ENCODE measurements at regions not wholly inside any gene's neighbourhood (a gene's known extent, or its start where the extent isn't known, plus 50 kb on each side); places are given as distances from the start of the nearest gene placed in this dataset.

- TF ChIP-seq, protein P1, sequence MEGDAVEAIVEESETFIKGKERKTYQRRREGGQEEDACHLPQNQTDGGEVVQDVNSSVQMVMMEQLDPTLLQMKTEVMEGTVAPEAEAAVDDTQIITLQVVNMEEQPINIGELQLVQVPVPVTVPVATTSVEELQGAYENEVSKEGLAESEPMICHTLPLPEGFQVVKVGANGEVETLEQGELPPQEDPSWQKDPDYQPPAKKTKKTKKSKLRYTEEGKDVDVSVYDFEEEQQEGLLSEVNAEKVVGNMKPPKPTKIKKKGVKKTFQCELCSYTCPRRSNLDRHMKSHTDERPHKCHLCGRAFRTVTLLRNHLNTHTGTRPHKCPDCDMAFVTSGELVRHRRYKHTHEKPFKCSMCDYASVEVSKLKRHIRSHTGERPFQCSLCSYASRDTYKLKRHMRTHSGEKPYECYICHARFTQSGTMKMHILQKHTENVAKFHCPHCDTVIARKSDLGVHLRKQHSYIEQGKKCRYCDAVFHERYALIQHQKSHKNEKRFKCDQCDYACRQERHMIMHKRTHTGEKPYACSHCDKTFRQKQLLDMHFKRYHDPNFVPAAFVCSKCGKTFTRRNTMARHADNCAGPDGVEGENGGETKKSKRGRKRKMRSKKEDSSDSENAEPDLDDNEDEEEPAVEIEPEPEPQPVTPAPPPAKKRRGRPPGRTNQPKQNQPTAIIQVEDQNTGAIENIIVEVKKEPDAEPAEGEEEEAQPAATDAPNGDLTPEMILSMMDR (IDR thresholded peaks at IDR 0.05), result no peak
- TF ChIP-seq POLR2A (IDR thresholded peaks at IDR 0.05), result no peak
Measured at GRCh38 chr9:90950600-90950999, 149.0 kb downstream of the SYK start.
